ENCODE measurements at regions not wholly inside any gene's neighbourhood (a gene's known extent, or its start where the extent isn't known, plus 50 kb on each side); places are given as distances from the start of the nearest gene placed in this dataset.

- DNase-seq (ENCODE audit: low spot score), result no peak
- in situ Hi-C loops (cut with MboI; ENCODE audit: low sequenced_read_pairs, unreplicated experiment), result no loop called here
Observed at GRCh38 chr2:13040043-13040442, 323.3 kb downstream of the TRIB2 start.

DNA sequence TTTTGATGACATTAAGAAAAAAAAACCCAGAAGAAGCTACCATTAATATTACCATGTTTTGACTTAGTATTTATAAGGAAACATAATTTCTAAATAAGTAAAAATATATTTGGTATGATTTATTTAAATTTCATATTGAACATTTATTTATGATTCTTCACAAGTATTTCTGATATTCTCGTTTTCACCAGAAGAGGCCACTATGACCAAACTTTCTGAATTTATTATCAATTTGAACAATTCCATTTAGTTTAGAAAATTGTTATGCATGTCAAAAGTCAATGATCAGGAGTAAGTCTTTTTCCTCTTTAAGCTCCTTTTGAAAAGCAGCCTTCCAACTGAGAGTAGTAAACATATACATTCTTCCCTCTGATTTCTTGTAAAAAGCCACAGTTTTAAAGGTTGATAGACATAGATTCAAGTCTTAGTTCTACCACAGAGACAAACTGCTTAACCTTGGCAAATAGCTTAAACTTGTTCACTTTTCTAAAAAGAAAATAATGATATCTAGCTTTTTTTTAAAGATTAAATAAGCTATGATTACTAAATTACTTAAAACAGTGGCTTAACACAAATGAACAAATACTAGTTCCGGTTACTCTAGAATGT, 329.9 kb downstream of the TRIB2 start:
- DNase-seq (ENCODE audit: low spot score), result no peak
- TF ChIP-seq, protein P1, sequence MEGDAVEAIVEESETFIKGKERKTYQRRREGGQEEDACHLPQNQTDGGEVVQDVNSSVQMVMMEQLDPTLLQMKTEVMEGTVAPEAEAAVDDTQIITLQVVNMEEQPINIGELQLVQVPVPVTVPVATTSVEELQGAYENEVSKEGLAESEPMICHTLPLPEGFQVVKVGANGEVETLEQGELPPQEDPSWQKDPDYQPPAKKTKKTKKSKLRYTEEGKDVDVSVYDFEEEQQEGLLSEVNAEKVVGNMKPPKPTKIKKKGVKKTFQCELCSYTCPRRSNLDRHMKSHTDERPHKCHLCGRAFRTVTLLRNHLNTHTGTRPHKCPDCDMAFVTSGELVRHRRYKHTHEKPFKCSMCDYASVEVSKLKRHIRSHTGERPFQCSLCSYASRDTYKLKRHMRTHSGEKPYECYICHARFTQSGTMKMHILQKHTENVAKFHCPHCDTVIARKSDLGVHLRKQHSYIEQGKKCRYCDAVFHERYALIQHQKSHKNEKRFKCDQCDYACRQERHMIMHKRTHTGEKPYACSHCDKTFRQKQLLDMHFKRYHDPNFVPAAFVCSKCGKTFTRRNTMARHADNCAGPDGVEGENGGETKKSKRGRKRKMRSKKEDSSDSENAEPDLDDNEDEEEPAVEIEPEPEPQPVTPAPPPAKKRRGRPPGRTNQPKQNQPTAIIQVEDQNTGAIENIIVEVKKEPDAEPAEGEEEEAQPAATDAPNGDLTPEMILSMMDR (IDR thresholded peaks at IDR 0.05; ENCODE audit: borderline replicate concordance, control extremely low read depth, extremely low read depth, insufficient read depth, missing control alignments), result no peak
- in situ Hi-C loops (cut with MboI; ENCODE audit: low sequenced_read_pairs, unreplicated experiment), result no loop called here

More at GRCh38 chr2:13040043-13040442, 323.3 kb downstream of the TRIB2 start:
- TF ChIP-seq, protein P1 (IDR thresholded peaks at IDR 0.05; ENCODE audit: borderline replicate concordance, control extremely low read depth, extremely low read depth, insufficient read depth, missing control alignments), result no peak

DNA sequence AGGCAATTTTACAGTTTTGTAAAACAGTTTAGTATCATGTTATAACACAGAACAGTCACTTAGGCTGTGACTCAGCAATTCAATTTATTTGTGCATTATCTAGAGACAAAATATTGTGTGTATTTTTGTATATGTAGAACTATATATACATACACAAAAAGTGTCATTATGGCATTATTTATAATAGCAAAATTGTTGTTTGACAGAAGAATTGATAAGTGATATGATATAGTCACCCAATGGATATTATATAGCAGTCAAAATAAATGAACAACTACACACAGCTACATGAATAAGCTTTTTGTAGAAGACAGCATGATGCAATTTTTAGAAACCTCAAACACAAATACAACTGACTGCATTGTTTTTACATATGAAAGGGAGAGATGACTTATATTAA, 334.0 kb downstream of the TRIB2 start:
- in situ Hi-C loops (cut with MboI; ENCODE audit: low sequenced_read_pairs, unreplicated experiment), result no loop called here
- TF ChIP-seq, protein P1 (IDR thresholded peaks at IDR 0.05; ENCODE audit: borderline replicate concordance, control extremely low read depth, extremely low read depth, insufficient read depth, missing control alignments), result no peak
- no peak for DNase-seq (ENCODE audit: low spot score)

DNA sequence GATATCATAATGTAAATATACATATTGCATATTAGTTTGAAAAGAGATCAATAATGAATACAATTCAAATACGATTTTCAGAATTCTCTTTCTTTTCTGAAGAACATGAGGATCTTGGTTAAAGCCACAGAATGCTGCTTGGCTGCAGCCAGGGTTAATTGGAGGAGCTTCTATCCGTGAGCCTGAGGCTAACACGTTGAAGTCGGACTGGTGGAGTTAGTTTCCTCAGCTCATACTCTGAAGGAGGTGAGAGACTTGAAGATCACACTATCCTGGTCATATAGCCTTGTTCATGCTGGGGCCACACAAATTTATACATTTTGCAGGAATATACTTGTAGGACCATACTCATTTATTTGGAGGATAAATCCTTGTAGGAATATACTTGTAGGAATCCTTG, 335.8 kb downstream of the TRIB2 start:
- in situ Hi-C loops (cut with MboI; ENCODE audit: low sequenced_read_pairs, unreplicated experiment), result no loop called here
- TF ChIP-seq, protein P1 (IDR thresholded peaks at IDR 0.05; ENCODE audit: borderline replicate concordance, control extremely low read depth, extremely low read depth, insufficient read depth, missing control alignments), result no peak
- no peak for DNase-seq (ENCODE audit: low spot score)

- TF ChIP-seq, protein P1 (IDR thresholded peaks at IDR 0.05; ENCODE audit: borderline replicate concordance, control extremely low read depth, extremely low read depth, insufficient read depth, missing control alignments), result peak; percentile 6
- DNase-seq (ENCODE audit: low spot score), result no peak
- in situ Hi-C loops (cut with MboI; ENCODE audit: low sequenced_read_pairs, unreplicated experiment), result no loop called here
Observed at GRCh38 chr2:13056259-13056843, 339.6 kb downstream of the TRIB2 start.

GRCh38 chr2:13057671-13058070, 340.9 kb downstream of the TRIB2 start:
- TF ChIP-seq, protein P1 (IDR thresholded peaks at IDR 0.05; ENCODE audit: borderline replicate concordance, control extremely low read depth, extremely low read depth, insufficient read depth, missing control alignments), result no peak
- no peak for DNase-seq (ENCODE audit: low spot score)
- in situ Hi-C loops (cut with MboI; ENCODE audit: low sequenced_read_pairs, unreplicated experiment), result no loop called here
